GM12874 (cell line): ENCODE measurements at regions not wholly inside any gene's neighbourhood (a gene's known extent, or its start where the extent isn't known, plus 50 kb on each side); places are given as distances from the start of the nearest gene placed in this dataset.

Experiments
- CTCF ChIP-seq: IDR thresholded peaks from 2 replicates; pipeline ENCODE4 v1.5.1; 2011; ENCODE audit warnings: low read depth, mild to moderate bottlenecking, control low read depth, low read length, moderate library complexity; ENCODE audit not compliant: insufficient read depth

DNA sequence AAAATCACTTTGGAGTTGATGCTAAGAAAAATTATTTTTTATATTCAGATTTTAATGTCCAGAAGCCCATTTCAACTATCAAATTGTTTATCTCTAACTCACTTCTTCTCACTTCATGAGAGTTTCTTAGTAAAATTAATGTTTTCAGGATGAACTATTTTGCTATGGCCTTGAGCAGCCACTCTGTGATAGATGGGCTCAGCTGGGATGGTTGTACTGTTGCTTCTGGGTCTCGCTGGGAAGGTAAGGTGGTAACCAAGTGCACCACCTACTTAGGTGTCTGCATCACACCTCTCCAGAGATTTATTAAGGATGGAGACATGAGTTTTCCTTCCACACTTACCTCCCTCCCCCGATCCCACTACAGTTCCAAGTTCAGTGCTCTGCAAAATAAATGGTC is 110.3 kb upstream of the ATP2B2 start:
- TF ChIP-seq CTCF, result no peak

GRCh38 chr3:10616321-10616720 is 110.9 kb upstream of the ATP2B2 start:
- TF ChIP-seq CTCF, result no peak

GRCh38 chr3:10619989-10620832 is 114.8 kb upstream of the ATP2B2 start:
- no peak for TF ChIP-seq CTCF

- TF ChIP-seq CTCF, result no peak
Measured at GRCh38 chr3:10620833-10621082, 115.4 kb upstream of the ATP2B2 start.

GRCh38 chr3:10623578-10624275 is 118.3 kb upstream of the ATP2B2 start:
- no peak for TF ChIP-seq CTCF

DNA sequence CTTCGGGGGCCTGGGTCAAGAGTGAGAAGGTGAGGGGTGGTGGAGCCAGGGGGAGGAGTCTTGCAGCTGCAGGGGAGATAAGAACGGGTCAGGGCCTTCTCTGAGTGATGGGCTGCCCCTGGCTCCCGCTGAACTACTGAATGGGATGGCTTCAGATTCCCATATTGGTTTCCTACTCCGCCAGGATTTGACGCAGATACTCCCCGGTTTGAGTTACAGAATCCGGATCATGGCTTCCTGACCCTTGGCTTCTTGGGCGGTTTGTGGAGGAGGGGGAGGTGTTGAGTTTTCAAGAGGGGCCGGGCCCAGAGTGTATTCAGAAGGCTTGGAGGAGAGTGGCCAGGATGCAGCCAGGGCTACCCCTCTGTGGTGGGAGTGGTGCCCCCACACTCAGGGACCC is 119.9 kb upstream of the ATP2B2 start:
- no peak for TF ChIP-seq CTCF

DNA sequence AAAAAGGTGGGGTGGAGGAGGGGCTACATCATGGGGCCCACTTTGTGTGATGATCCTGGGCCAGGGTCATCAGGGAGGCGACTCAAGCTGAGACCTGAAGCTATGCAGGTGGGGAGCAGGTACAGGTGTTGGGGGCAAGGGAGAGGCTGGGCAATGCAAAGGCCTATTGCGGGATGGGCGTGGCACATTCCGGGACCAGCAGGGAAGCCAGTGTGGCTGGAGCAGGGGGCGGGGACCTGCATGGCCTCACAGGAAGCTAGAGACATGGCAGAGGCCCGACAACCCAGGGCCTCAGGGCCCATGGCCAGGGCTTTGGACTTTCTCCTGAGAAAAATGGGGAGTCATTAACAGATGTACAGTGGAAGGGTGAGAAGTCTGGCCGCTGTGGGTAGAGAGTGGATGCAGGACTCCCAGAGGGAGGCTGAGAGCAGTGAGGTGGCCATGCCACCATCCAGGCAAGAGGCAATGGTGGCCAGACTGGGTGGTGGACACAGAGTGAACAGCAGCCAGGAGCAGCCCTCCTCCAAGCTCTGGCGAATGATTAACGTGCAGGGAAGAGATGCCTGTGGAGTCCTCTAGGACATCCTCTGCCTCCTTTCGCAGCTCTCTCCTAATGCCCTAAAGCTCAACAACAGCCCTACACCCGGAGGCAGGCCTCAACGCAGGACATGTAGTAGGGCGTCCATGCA is 122.6 kb upstream of the ATP2B2 start:
- no peak for TF ChIP-seq CTCF
